Body of pancreas (tissue), 4 donors: ENCODE measurements at regions not wholly inside any gene's neighbourhood (a gene's known extent, or its start where the extent isn't known, plus 50 kb on each side); places are given as distances from the start of the nearest gene placed in this dataset.

Experiments
- ATAC-seq: fragments of 150-250 bp; one replicate; pipeline ENCODE4 v1.9.1; 2016
- DNase-seq, 4 donors: peaks; one replicate each; pipeline ENCODE4 v3.0.0-alpha.2; 2019
- H3K27ac ChIP-seq, 4 donors: fragments of 200-600 bp; sonication (generic); 1 replicate in 3 of 4; 2 replicates in 1 of 4; pipeline versions ENCODE4 v1.5.1 to v1.6.1; 2016 to 2019; ENCODE audit warnings: mild to moderate bottlenecking in 1 of 4, mixed read lengths in 1 of 4, moderate library complexity in 1 of 4
- H3K27me3 ChIP-seq, 2 donors: fragments of 200-600 bp; sonication (generic); one replicate each; pipeline ENCODE4 v1.6.0; 2016; ENCODE audit warnings: mild to moderate bottlenecking in 1 of 2
- H3K36me3 ChIP-seq, 2 donors: fragments of 200-600 bp; sonication (generic); replicated peaks in 1 of 2; 2 replicates each; pipeline ENCODE4 v1.5.1; 2016; ENCODE audit warnings: low read depth in 2 of 2; ENCODE audit not compliant: insufficient read depth in 1 of 2
- H3K4me1 ChIP-seq: fragments of 200-600 bp; sonication (generic); one replicate; pipeline ENCODE4 v1.6.0; 2016
- H3K4me3 ChIP-seq, 2 donors: fragments of 200-600 bp; sonication (generic); 1 replicate in 1 of 2; 2 replicates in 1 of 2; pipeline ENCODE4 v1.5.1; 2016 to 2019
- H3K9me3 ChIP-seq, 3 donors: fragments of 200-600 bp; sonication (generic); 1 replicate in 2 of 3; 2 replicates in 1 of 3; pipeline ENCODE4 v1.5.1; 2016
- CTCF ChIP-seq, 7 experiments: fragments of 450-650 bp in 4 of 7; fragments of 200-600 bp in 3 of 7; sonication (generic) in 3 of 7; IDR thresholded peaks; one replicate each; pipeline ENCODE4 v1.5.1; 2016 to 2019; ENCODE audit warnings: antibody characterized with exemption in 7 of 7
- POLR2A ChIP-seq, 3 donors: fragments of 450-650 bp; IDR thresholded peaks; one replicate each; pipeline ENCODE4 v1.6.1; 2016; ENCODE audit warnings: antibody characterized with exemption in 3 of 3, mild to moderate bottlenecking in 2 of 3
- WGBS, 2 donors: methylation state at CpG; one replicate each; pipeline ENCODE4 v1.1.5; 2017; 5-methylcytosine and 5-hydroxymethylcytosine counted together
- intact Hi-C: fragments of 100-400 bp; cut with DNase I; formaldehyde crosslinking; loops from one replicate; pipeline ENCODE4 v1.15.1; 2023

- whole genome bisulfite sequencing, 2 donors = 79 to 88% methylated on average over 6 of the region's 6 CpGs
Observed at GRCh38 chr16:86941731-86942130, 363.4 kb downstream of the FOXL1 start.

GRCh38 chr16:86942151-86943051, 364.1 kb downstream of the FOXL1 start:
- 56 to 63% methylated on average over 21 of the region's 21 CpGs for WGBS, 2 donors
- no peaks in the 10 kb centered on the region for H3K4me1 ChIP-seq
- ATAC-seq = no peak
- H3K9me3 ChIP-seq = peaks cover 0 to 3% (median 0%) of the 10 kb centered on the region in 3 donors
- DNase-seq = no peak
- no peaks in the 10 kb centered on the region for H3K27me3 ChIP-seq
- H3K27ac ChIP-seq = no peak overlapping the region
- no peak for TF ChIP-seq CTCF (IDR thresholded peaks at IDR 0.05)
- no peak for TF ChIP-seq POLR2A (IDR thresholded peaks at IDR 0.05)
- H3K4me3 ChIP-seq = no peak overlapping the region
- H3K36me3 ChIP-seq = no peaks in the 10 kb centered on the region
- intact Hi-C loops = no loop called here

More at GRCh38 chr16:86941731-86942130, 363.4 kb downstream of the FOXL1 start:
- Histone ChIP-seq H3K36me3 (no peaks in the 10 kb centered on the region), H3K27me3 (no peaks in the 10 kb centered on the region), H3K4me3 (no peak overlapping the region), H3K9me3 (peaks cover 0 to 3% (median 0%) of the 10 kb centered on the region in 3 donors), H3K4me1 (no peaks in the 10 kb centered on the region), H3K27ac (no peak overlapping the region)
- intact Hi-C loops = no loop called here
- ATAC-seq = no peak
- no peak for DNase-seq
- no peak for TF ChIP-seq CTCF (IDR thresholded peaks at IDR 0.05)
- no peak for TF ChIP-seq POLR2A (IDR thresholded peaks at IDR 0.05)

DNA sequence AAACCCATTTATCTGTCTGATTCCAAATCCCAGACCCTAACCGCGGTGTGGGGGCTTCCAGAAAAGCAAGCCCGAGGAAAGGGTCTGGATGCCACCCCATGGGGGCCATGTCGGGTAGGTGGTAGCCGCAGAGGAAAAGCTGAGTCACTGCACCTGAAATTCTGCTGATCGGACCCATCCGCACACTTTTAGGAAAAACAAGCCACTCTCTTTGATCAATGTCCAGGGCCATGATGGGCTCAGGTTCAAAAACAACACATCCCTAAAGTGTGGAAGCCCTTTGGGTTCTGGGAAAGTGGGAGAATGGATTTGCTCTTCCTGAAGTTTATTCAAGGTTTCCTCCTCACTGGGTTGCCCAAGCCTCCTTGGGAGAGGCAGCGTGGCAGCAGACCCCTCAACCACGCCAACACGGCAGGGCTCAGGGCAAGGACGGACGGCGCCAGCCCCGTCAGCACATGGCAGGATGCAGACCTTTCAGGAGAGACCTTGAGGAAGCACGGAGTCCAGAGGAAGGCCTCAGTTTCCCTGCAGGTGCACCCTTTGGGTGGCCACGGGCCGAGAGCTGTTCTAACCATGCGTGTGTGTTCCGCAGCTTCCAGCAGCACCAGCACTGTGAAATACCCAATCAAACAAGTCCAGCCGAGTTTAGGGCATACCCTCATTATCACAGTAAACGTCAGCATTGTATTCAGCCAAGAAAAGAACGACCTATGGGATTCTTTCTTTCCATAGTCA, 367.0 kb downstream of the FOXL1 start:
- H3K9me3 ChIP-seq = no peaks in the 10 kb centered on the region
- H3K4me3 ChIP-seq = no peak overlapping the region
- ATAC-seq = no peak
- H3K27ac ChIP-seq = no peak overlapping the region
- intact Hi-C loops = no loop called here
- DNase-seq = no peak
- TF ChIP-seq CTCF (IDR thresholded peaks at IDR 0.05) = no peak
- no peak for TF ChIP-seq POLR2A (IDR thresholded peaks at IDR 0.05)
- H3K36me3 ChIP-seq = no peaks in the 10 kb centered on the region
- 56 to 65% methylated on average over 8 to 22 of the region's 22 CpGs for WGBS, 2 donors
- no peaks in the 10 kb centered on the region for H3K4me1 ChIP-seq
- no peaks in the 10 kb centered on the region for H3K27me3 ChIP-seq

DNA sequence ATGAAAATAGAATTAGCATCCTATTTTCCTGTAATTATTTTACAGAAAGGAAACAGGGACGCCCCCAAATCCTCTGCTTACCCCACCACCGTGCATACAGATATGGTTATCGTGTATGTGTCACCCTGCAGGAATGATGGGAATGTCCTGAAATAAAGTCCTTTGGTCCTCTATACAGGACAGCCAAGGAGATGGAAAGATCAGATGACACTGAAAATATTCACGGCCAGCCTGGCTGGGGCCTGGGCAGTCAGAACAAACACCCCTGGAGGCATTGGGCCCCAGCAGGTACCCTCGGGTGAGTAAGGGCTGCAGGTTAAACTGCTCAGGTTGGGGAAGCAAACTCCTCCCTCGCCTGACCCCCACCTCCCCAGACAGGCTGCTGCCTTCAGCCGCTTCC, 368.0 kb downstream of the FOXL1 start:
- DNase-seq (no peak), ATAC-seq (no peak)
- Histone ChIP-seq H3K27me3 (no peaks in the 10 kb centered on the region), H3K27ac (no peak overlapping the region), H3K4me3 (no peak overlapping the region), H3K9me3 (no peaks in the 10 kb centered on the region), H3K4me1 (no peaks in the 10 kb centered on the region), H3K36me3 (no peaks in the 10 kb centered on the region)
- 34% methylated on average over 7 of the region's 7 CpGs for WGBS, 2 donors
- TF ChIP-seq POLR2A (IDR thresholded peaks at IDR 0.05) (no peak), CTCF (IDR thresholded peaks at IDR 0.05) (no peak)
- intact Hi-C loops = no loop called here
